ENCODE measurements at regions not wholly inside any gene's neighbourhood (a gene's known extent, or its start where the extent isn't known, plus 50 kb on each side); places are given as distances from the start of the nearest gene placed in this dataset.

DNA sequence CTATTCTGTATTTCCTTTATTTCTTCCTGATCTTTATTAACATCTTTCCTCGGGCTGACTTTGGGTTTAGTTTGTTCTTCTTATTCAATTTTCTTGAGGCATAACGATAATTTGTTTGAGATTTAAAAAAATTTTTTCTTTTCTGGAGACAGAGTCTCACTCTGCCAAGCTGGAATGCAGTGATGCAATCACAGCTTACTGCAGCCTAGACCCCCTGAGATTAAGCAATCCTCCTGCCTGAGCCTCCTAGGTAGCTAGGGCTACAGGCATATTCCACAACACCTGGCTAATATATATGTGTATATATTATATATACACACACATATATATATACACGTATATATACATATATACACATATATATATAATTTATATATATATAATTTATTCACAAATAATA lies 540.2 kb downstream of the NXPH1 start:
- Histone ChIP-seq H3K27ac (no peak overlapping the region), H3K27me3 (no peaks in the 10 kb centered on the region), H3K4me3 (no peak overlapping the region), H3K4me1 (no peaks in the 10 kb centered on the region), H3K9me3 (peaks cover 0 to 6% of the 10 kb centered on the region in 2 donors), H3K36me3 (no peaks in the 10 kb centered on the region)
- TF ChIP-seq, protein P1, sequence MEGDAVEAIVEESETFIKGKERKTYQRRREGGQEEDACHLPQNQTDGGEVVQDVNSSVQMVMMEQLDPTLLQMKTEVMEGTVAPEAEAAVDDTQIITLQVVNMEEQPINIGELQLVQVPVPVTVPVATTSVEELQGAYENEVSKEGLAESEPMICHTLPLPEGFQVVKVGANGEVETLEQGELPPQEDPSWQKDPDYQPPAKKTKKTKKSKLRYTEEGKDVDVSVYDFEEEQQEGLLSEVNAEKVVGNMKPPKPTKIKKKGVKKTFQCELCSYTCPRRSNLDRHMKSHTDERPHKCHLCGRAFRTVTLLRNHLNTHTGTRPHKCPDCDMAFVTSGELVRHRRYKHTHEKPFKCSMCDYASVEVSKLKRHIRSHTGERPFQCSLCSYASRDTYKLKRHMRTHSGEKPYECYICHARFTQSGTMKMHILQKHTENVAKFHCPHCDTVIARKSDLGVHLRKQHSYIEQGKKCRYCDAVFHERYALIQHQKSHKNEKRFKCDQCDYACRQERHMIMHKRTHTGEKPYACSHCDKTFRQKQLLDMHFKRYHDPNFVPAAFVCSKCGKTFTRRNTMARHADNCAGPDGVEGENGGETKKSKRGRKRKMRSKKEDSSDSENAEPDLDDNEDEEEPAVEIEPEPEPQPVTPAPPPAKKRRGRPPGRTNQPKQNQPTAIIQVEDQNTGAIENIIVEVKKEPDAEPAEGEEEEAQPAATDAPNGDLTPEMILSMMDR (IDR thresholded peaks at IDR 0.05) = no peak
- DNase-seq (ENCODE audit: low spot score) = no peak

DNA sequence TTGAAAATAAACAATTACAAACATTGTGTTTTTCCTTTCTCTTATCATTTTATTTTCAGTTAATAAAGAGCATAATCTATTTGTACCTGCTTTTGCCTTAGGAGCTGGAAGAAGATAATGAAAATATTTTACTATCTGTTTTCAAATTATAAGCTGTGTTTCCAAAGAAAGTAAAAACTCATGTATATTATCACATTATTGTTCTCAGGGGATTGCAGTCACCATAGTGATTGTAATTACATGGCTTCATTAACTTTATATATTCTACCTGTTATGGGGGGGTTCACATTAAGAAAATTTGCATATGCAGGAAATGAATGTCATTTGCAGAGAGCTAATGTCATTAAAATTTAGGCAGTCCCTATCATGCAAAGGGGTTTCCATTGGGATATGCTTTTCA lies 542.3 kb downstream of the NXPH1 start:
- DNase-seq (ENCODE audit: low spot score) = no peak
- Histone ChIP-seq H3K4me3 (no peak overlapping the region), H3K36me3 (no peaks in the 10 kb centered on the region), H3K27ac (no peak overlapping the region), H3K4me1 (no peaks in the 10 kb centered on the region), H3K9me3 (peaks cover 0 to 6% of the 10 kb centered on the region in 2 donors), H3K27me3 (no peaks in the 10 kb centered on the region)
- TF ChIP-seq, protein P1 (IDR thresholded peaks at IDR 0.05) = no peak

DNA sequence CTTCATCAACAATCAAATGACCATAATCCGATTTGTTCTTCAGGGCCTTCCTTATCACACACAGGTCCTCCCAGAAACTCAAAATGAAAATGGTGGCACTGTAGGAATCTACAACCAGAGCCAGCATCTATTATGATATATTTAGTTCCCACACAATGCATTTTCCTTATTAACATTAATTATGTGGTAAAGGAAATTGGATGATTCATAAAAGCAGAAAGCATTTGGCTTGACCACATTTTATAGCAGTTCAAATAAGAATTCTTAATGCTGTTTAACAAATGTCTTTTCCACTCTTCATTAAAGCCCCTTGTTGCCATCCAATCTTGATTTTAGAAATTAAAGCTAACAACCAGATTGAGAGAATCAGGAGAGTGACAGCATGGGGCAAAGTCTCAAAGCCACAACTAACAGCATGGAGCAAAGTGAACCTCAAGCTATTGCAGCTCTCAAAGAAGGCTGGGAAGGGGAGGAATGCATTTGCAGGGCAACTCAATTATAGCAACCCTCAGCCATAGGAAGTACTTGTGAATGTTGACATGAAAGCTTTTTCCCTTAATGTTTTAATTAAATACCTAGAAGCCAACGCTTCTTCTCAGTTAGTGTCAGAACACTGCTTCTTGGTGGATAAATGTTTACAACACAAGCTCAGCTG lies 549.1 kb downstream of the NXPH1 start:
- TF ChIP-seq, protein P1 (IDR thresholded peaks at IDR 0.05) = no peak
- Histone ChIP-seq H3K9me3 (no peaks in the 10 kb centered on the region), H3K27me3 (no peaks in the 10 kb centered on the region), H3K4me3 (no peak overlapping the region), H3K4me1 (no peaks in the 10 kb centered on the region), H3K27ac (no peak overlapping the region), H3K36me3 (no peaks in the 10 kb centered on the region)
- DNase-seq (ENCODE audit: low spot score) = no peak

- TF ChIP-seq, protein P1 (IDR thresholded peaks at IDR 0.05) = no peak
- DNase-seq (ENCODE audit: low spot score) = no peak
- H3K9me3 ChIP-seq = no peaks in the 10 kb centered on the region
These were observed 551.8 kb downstream of the NXPH1 start for GRCh38 chr7:8985255-8985654.

DNA sequence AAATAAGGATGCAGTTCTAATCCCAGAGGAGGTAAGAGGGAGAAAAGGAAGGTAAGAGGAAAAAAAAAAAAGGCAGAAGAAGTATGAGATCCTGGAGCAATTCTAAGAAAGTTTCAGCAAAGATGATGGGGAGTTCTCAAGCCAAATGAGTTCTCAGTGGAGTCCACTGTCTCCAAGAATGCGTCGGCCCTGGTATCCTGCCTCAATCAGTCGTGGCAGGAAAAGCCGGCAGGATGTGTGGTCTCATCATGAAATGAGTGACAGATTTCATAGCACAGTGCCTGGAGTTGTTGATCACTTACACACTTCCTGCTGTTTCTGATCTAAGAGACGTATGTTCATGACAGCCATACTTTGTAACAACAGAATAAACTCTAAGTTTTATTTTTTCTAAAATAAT lies 554.9 kb downstream of the NXPH1 start:
- H3K4me3 ChIP-seq = no peak overlapping the region

More at GRCh38 chr7:8985255-8985654, 551.8 kb downstream of the NXPH1 start:
- H3K27me3 ChIP-seq = no peaks in the 10 kb centered on the region
- H3K36me3 ChIP-seq = no peaks in the 10 kb centered on the region
- H3K4me3 ChIP-seq = no peak overlapping the region
- no peak overlapping the region for H3K27ac ChIP-seq
- no peaks in the 10 kb centered on the region for H3K4me1 ChIP-seq

More for the DNA sequence above, 554.9 kb downstream of the NXPH1 start:
- no peak overlapping the region for H3K27ac ChIP-seq
- no peak for DNase-seq (ENCODE audit: low spot score)
- H3K27me3 ChIP-seq = no peaks in the 10 kb centered on the region
- TF ChIP-seq, protein P1 (IDR thresholded peaks at IDR 0.05) = no peak
- no peaks in the 10 kb centered on the region for H3K4me1 ChIP-seq
- H3K9me3 ChIP-seq = no peaks in the 10 kb centered on the region
- H3K36me3 ChIP-seq = no peaks in the 10 kb centered on the region

Data from right atrium auricular region (tissue), 2 donors.